ENCODE measurements at regions not wholly inside any gene's neighbourhood (a gene's known extent, or its start where the extent isn't known, plus 50 kb on each side); places are given as distances from the start of the nearest gene placed in this dataset.

GRCh38 chr18:8965398-8965797, 137.1 kb upstream of the NDUFV2 start:
- TF ChIP-seq CTCF (conservative IDR thresholded peaks at IDR 0.05; ENCODE audit: low read length) (no peak), EZH2phosphoT487 (IDR thresholded peaks at IDR 0.05; ENCODE audit: borderline replicate concordance, low read depth, low read length) (no peak)

Data from OCI-LY7 (cell line).